ENCODE measurements at regions not wholly inside any gene's neighbourhood (a gene's known extent, or its start where the extent isn't known, plus 50 kb on each side); places are given as distances from the start of the nearest gene placed in this dataset.

- Histone ChIP-seq H4K5ac (ENCODE audit: low read length) (no peak overlapping the region), H3K18ac (ENCODE audit: low read length) (no peak overlapping the region), H3K79me1 (ENCODE audit: low read length) (no peaks in the 10 kb centered on the region), H3K4me1 (ENCODE audit: control insufficient read depth, low read depth, low read length) (no peaks in the 10 kb centered on the region), H3K56ac (ENCODE audit: low read length) (no peak overlapping the region), H4K8ac (ENCODE audit: low read depth, low read length) (no peak overlapping the region), H2AK5ac (ENCODE audit: low read length) (no peak overlapping the region), H3K4me3 (ENCODE audit: low read length) (no peak overlapping the region), H3K4ac (ENCODE audit: low read depth, low read length) (no peak overlapping the region), H2BK120ac (ENCODE audit: low read depth, low read length) (no peak overlapping the region), H3K79me2 (ENCODE audit: control insufficient read depth, insufficient read depth, low read length) (no peaks in the 10 kb centered on the region), H2BK5ac (ENCODE audit: low read length) (no peak overlapping the region), H3K23ac (ENCODE audit: low read length) (no peak overlapping the region), H3K4me2 (ENCODE audit: low read length) (no peak overlapping the region), H3K27ac (ENCODE audit: low read depth, low read length) (no peak overlapping the region), H3K9ac (ENCODE audit: low read length) (no peak overlapping the region), H2BK15ac (replicated peaks; ENCODE audit: low read depth) (no peak overlapping the region), H3K27me3 (ENCODE audit: insufficient read depth, low read length, poor library complexity) (no peaks in the 10 kb centered on the region), H3K36me3 (ENCODE audit: control insufficient read depth, insufficient read depth, low read length) (no peaks in the 10 kb centered on the region)
- DNase-seq: no peak
Observed at GRCh38 chr2:118728984-118729383, 118.5 kb downstream of the EN1 start.

- Histone ChIP-seq H3K27me3 (ENCODE audit: insufficient read depth, low read length, poor library complexity) (no peaks in the 10 kb centered on the region), H3K4me2 (ENCODE audit: low read length) (no peak overlapping the region), H3K4me3 (ENCODE audit: low read length) (no peak overlapping the region), H2BK5ac (ENCODE audit: low read length) (no peak overlapping the region), H3K36me3 (ENCODE audit: control insufficient read depth, insufficient read depth, low read length) (no peaks in the 10 kb centered on the region), H2BK120ac (ENCODE audit: low read depth, low read length) (no peak overlapping the region), H3K4me1 (ENCODE audit: control insufficient read depth, low read depth, low read length) (no peaks in the 10 kb centered on the region), H4K5ac (ENCODE audit: low read length) (no peak overlapping the region), H2AK5ac (ENCODE audit: low read length) (no peak overlapping the region), H3K79me1 (ENCODE audit: low read length) (no peaks in the 10 kb centered on the region), H3K56ac (ENCODE audit: low read length) (no peak overlapping the region), H2BK15ac (replicated peaks; ENCODE audit: low read depth) (no peak overlapping the region), H4K8ac (ENCODE audit: low read depth, low read length) (no peak overlapping the region), H3K79me2 (ENCODE audit: control insufficient read depth, insufficient read depth, low read length) (no peaks in the 10 kb centered on the region), H3K9ac (ENCODE audit: low read length) (no peak overlapping the region), H3K27ac (ENCODE audit: low read depth, low read length) (no peak overlapping the region), H3K4ac (ENCODE audit: low read depth, low read length) (no peak overlapping the region), H3K18ac (ENCODE audit: low read length) (no peak overlapping the region), H3K23ac (ENCODE audit: low read length) (no peak overlapping the region)
- no peak for DNase-seq
Observed at GRCh38 chr2:118726821-118727220, 120.6 kb downstream of the EN1 start.

- Histone ChIP-seq H3K9ac (ENCODE audit: low read length) (no peak overlapping the region), H3K27ac (ENCODE audit: low read depth, low read length) (no peak overlapping the region), H3K4me1 (ENCODE audit: control insufficient read depth, low read depth, low read length) (peaks cover 2% of the 10 kb centered on the region), H2AK5ac (ENCODE audit: low read length) (no peak overlapping the region), H3K27me3 (ENCODE audit: insufficient read depth, low read length, poor library complexity) (no peaks in the 10 kb centered on the region), H2BK15ac (replicated peaks; ENCODE audit: low read depth) (no peak overlapping the region), H3K4me2 (ENCODE audit: low read length) (no peak overlapping the region), H3K18ac (ENCODE audit: low read length) (no peak overlapping the region), H3K79me1 (ENCODE audit: low read length) (no peaks in the 10 kb centered on the region), H4K5ac (ENCODE audit: low read length) (no peak overlapping the region), H3K4ac (ENCODE audit: low read depth, low read length) (no peak overlapping the region), H3K4me3 (ENCODE audit: low read length) (no peak overlapping the region), H4K8ac (ENCODE audit: low read depth, low read length) (no peak overlapping the region), H3K23ac (ENCODE audit: low read length) (no peak overlapping the region), H3K36me3 (ENCODE audit: control insufficient read depth, insufficient read depth, low read length) (no peaks in the 10 kb centered on the region), H2BK5ac (ENCODE audit: low read length) (no peak overlapping the region), H3K79me2 (ENCODE audit: control insufficient read depth, insufficient read depth, low read length) (no peaks in the 10 kb centered on the region), H3K56ac (ENCODE audit: low read length) (no peak overlapping the region), H2BK120ac (ENCODE audit: low read depth, low read length) (no peak overlapping the region)
- no peak for DNase-seq
- whole genome bisulfite sequencing (ENCODE audit: extremely low coverage, insufficient coverage, low lambda C conversion rate): no CpG with 5 or more reads among the region's 4 CpGs
Observed at GRCh38 chr2:118723394-118723793, 124.1 kb downstream of the EN1 start.

GRCh38 chr2:118722976-118723375 is 124.5 kb downstream of the EN1 start:
- Histone ChIP-seq H3K4me3 (ENCODE audit: low read length) (no peak overlapping the region), H3K4me2 (ENCODE audit: low read length) (no peak overlapping the region), H2AK5ac (ENCODE audit: low read length) (no peak overlapping the region), H3K79me2 (ENCODE audit: control insufficient read depth, insufficient read depth, low read length) (no peaks in the 10 kb centered on the region), H4K8ac (ENCODE audit: low read depth, low read length) (no peak overlapping the region), H3K4me1 (ENCODE audit: control insufficient read depth, low read depth, low read length) (peaks cover 2% of the 10 kb centered on the region), H3K36me3 (ENCODE audit: control insufficient read depth, insufficient read depth, low read length) (no peaks in the 10 kb centered on the region), H3K79me1 (ENCODE audit: low read length) (no peaks in the 10 kb centered on the region), H3K18ac (ENCODE audit: low read length) (no peak overlapping the region), H3K23ac (ENCODE audit: low read length) (no peak overlapping the region), H3K4ac (ENCODE audit: low read depth, low read length) (no peak overlapping the region), H4K5ac (ENCODE audit: low read length) (no peak overlapping the region), H3K9ac (ENCODE audit: low read length) (no peak overlapping the region), H3K27me3 (ENCODE audit: insufficient read depth, low read length, poor library complexity) (no peaks in the 10 kb centered on the region), H3K56ac (ENCODE audit: low read length) (no peak overlapping the region), H2BK15ac (replicated peaks; ENCODE audit: low read depth) (no peak overlapping the region), H2BK5ac (ENCODE audit: low read length) (no peak overlapping the region), H2BK120ac (ENCODE audit: low read depth, low read length) (no peak overlapping the region), H3K27ac (ENCODE audit: low read depth, low read length) (no peak overlapping the region)
- DNase-seq: no peak
- no CpG with 5 or more reads among the region's 3 CpGs for WGBS (ENCODE audit: extremely low coverage, insufficient coverage, low lambda C conversion rate)

- H3K9ac ChIP-seq (ENCODE audit: low read length): no peak overlapping the region
- H4K8ac ChIP-seq (ENCODE audit: low read depth, low read length): no peak overlapping the region
- no peak overlapping the region for H3K18ac ChIP-seq (ENCODE audit: low read length)
- no peaks in the 10 kb centered on the region for H3K79me2 ChIP-seq (ENCODE audit: control insufficient read depth, insufficient read depth, low read length)
- no peak overlapping the region for H2BK15ac ChIP-seq (replicated peaks; ENCODE audit: low read depth)
- no peaks in the 10 kb centered on the region for H3K36me3 ChIP-seq (ENCODE audit: control insufficient read depth, insufficient read depth, low read length)
- H3K4me1 ChIP-seq (ENCODE audit: control insufficient read depth, low read depth, low read length): peaks cover 2% of the 10 kb centered on the region
- H3K27me3 ChIP-seq (ENCODE audit: insufficient read depth, low read length, poor library complexity): no peaks in the 10 kb centered on the region
- no peak overlapping the region for H3K4me2 ChIP-seq (ENCODE audit: low read length)
- no peak overlapping the region for H3K56ac ChIP-seq (ENCODE audit: low read length)
- H2BK5ac ChIP-seq (ENCODE audit: low read length): no peak overlapping the region
- H3K4me3 ChIP-seq (ENCODE audit: low read length): no peak overlapping the region
- H3K27ac ChIP-seq (ENCODE audit: low read depth, low read length): no peak overlapping the region
- H3K23ac ChIP-seq (ENCODE audit: low read length): no peak overlapping the region
- no peak overlapping the region for H2BK120ac ChIP-seq (ENCODE audit: low read depth, low read length)
- H4K5ac ChIP-seq (ENCODE audit: low read length): no peak overlapping the region
- H2AK5ac ChIP-seq (ENCODE audit: low read length): no peak overlapping the region
- WGBS (ENCODE audit: extremely low coverage, insufficient coverage, low lambda C conversion rate): no CpG with 5 or more reads among the region's 11 CpGs
- DNase-seq: no peak
- H3K79me1 ChIP-seq (ENCODE audit: low read length): no peaks in the 10 kb centered on the region
- H3K4ac ChIP-seq (ENCODE audit: low read depth, low read length): no peak overlapping the region
Observed at GRCh38 chr2:118721817-118722551, 125.5 kb downstream of the EN1 start.

- Histone ChIP-seq H2BK5ac (ENCODE audit: low read length) (no peak overlapping the region), H3K36me3 (ENCODE audit: control insufficient read depth, insufficient read depth, low read length) (no peaks in the 10 kb centered on the region), H2BK15ac (replicated peaks; ENCODE audit: low read depth) (no peak overlapping the region), H4K5ac (ENCODE audit: low read length) (no peak overlapping the region), H2AK5ac (ENCODE audit: low read length) (no peak overlapping the region), H3K27me3 (ENCODE audit: insufficient read depth, low read length, poor library complexity) (no peaks in the 10 kb centered on the region), H3K4me3 (ENCODE audit: low read length) (no peak overlapping the region), H3K4ac (ENCODE audit: low read depth, low read length) (no peak overlapping the region), H3K79me2 (ENCODE audit: control insufficient read depth, insufficient read depth, low read length) (no peaks in the 10 kb centered on the region), H3K9ac (ENCODE audit: low read length) (no peak overlapping the region), H3K79me1 (ENCODE audit: low read length) (no peaks in the 10 kb centered on the region), H2BK120ac (ENCODE audit: low read depth, low read length) (no peak overlapping the region), H3K23ac (ENCODE audit: low read length) (no peak overlapping the region), H3K4me1 (ENCODE audit: control insufficient read depth, low read depth, low read length) (peaks cover 2% of the 10 kb centered on the region), H4K8ac (ENCODE audit: low read depth, low read length) (no peak overlapping the region), H3K18ac (ENCODE audit: low read length) (no peak overlapping the region), H3K4me2 (ENCODE audit: low read length) (no peak overlapping the region), H3K56ac (ENCODE audit: low read length) (no peak overlapping the region), H3K27ac (ENCODE audit: low read depth, low read length) (no peak overlapping the region)
- WGBS (ENCODE audit: extremely low coverage, insufficient coverage, low lambda C conversion rate): no CpG with 5 or more reads among the region's 4 CpGs
- no peak for DNase-seq
Observed at GRCh38 chr2:118720866-118721265, 126.6 kb downstream of the EN1 start.
